ENCODE measurements at regions not wholly inside any gene's neighbourhood (a gene's known extent, or its start where the extent isn't known, plus 50 kb on each side); places are given as distances from the start of the nearest gene placed in this dataset.

DNA sequence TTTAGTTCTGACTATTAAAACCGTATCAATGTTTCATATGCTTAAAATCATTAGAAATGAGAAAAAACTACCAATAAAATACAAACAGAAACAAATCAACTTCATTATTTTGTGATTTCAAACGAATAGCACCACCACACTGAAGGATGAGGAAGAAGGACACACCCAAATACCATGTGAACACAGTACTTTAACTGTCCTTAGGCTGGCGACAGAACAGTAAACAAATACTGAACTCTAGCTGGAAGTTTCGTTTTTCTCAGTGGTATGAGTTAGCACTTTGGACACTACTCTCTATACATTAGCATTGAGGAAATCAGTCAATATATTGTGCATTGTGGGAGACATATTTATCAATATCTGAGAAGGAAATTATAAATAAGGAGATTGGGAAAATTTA lies 202.4 kb upstream of the AGAP1 start:
- no peaks in the 10 kb centered on the region for H3K9me3 Mint-ChIP-seq
- no peaks in the 10 kb centered on the region for H3K27me3 Mint-ChIP-seq
- H3K27ac Mint-ChIP-seq: no peak overlapping the region
- CTCF ChIA-PET: no interaction called here
- H3K36me3 Mint-ChIP-seq: no peaks in the 10 kb centered on the region
- no peak for DNase-seq
- no peaks in the 10 kb centered on the region for H3K4me1 Mint-ChIP-seq
- H3K4me3 Mint-ChIP-seq: no peak overlapping the region

DNA sequence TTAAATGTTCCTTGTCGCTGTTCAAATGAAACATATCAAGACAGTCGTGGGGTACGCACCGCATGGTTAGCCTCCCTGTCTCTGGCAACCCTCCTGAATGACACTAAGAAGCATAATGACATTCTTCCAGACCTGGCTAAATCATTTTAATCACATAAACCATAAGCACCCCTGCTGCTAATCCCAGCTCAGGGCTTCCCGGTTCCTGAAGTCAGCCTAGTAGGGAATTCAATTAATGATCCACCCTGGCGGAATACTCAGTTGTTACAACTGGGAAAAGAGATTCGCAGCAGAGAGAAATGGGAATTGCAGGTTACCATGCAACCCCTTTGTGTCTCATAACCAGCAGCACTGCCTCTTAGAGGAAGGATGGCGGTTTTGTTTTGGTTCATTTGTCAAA lies 200.8 kb upstream of the AGAP1 start:
- H3K4me3 Mint-ChIP-seq: no peak overlapping the region
- no peaks in the 10 kb centered on the region for H3K4me1 Mint-ChIP-seq
- H3K27ac Mint-ChIP-seq: no peak overlapping the region
- H3K27me3 Mint-ChIP-seq: no peaks in the 10 kb centered on the region
- H3K9me3 Mint-ChIP-seq: no peaks in the 10 kb centered on the region
- DNase-seq: no peak
- H3K36me3 Mint-ChIP-seq: no peaks in the 10 kb centered on the region
- CTCF ChIA-PET: no interaction called here

DNA sequence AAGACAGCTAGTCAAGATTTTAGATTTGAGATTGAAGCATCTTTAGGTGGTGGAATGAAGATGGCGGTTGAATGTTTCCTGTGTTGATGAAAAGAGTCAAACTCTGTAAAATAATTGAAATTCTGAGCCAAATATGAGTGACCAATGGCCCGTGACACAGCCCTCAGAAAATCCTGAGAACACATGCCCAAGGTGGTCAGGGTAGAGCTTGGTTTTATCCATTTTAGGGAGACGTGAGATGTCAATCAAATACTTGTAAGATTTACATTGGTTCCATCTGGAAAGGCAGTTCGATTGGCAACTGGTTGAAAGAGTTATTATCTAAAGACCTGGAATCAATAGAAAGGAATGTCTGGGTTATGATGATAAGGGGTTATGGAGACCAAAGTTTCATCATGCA lies 198.0 kb upstream of the AGAP1 start:
- Mint-ChIP-seq H3K4me1 (no peaks in the 10 kb centered on the region), H3K9me3 (no peaks in the 10 kb centered on the region), H3K27ac (no peak overlapping the region), H3K27me3 (no peaks in the 10 kb centered on the region), H3K36me3 (no peaks in the 10 kb centered on the region), H3K4me3 (no peak overlapping the region)
- DNase-seq: no peak
- CTCF ChIA-PET: no interaction called here

DNA sequence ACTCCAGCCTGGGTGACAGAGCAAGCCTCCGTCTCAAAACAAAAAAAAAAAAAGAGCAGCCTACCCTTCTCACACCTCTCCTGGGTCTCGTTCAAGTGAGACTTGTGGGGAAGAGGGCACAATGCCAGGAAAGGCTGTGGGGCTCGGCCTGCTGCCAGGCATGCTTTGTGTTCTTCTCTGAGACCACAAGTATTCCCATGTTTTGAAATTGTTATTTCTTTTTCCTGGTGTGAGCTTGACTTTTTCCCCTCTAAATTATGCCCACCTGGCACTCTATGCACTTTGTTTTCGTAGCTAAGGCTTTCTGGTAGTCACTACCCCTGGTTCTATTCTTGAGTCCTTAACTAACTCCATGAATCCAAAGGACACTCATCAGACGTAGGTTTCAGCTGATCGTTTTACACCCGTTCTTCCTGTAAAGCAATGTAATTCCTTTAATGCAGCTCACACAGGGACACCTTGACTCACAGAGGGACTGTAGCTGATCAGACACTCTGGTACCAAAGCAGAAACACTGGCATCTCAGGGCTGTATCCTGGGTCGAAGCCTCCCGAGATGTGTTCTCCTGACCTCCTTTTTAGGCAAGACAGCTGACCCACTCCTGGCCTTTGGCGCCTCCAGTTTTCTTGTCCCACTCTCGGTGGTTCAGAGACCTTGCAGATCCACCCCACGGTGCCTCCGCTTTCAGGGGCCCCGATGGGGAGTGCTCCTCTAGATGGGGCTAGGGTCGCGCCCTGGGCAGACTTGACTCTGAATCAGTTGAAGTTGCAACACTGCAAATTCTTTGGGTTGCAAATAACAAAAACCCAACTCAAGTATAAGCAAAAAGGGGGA lies 193.3 kb upstream of the AGAP1 start:
- H3K4me1 Mint-ChIP-seq: no peaks in the 10 kb centered on the region
- DNase-seq: no peak
- no peak overlapping the region for H3K4me3 Mint-ChIP-seq
- H3K27ac Mint-ChIP-seq: no peak overlapping the region
- H3K27me3 Mint-ChIP-seq: no peaks in the 10 kb centered on the region
- H3K9me3 Mint-ChIP-seq: no peaks in the 10 kb centered on the region
- H3K36me3 Mint-ChIP-seq: no peaks in the 10 kb centered on the region
- CTCF ChIA-PET: no interaction called here

DNA sequence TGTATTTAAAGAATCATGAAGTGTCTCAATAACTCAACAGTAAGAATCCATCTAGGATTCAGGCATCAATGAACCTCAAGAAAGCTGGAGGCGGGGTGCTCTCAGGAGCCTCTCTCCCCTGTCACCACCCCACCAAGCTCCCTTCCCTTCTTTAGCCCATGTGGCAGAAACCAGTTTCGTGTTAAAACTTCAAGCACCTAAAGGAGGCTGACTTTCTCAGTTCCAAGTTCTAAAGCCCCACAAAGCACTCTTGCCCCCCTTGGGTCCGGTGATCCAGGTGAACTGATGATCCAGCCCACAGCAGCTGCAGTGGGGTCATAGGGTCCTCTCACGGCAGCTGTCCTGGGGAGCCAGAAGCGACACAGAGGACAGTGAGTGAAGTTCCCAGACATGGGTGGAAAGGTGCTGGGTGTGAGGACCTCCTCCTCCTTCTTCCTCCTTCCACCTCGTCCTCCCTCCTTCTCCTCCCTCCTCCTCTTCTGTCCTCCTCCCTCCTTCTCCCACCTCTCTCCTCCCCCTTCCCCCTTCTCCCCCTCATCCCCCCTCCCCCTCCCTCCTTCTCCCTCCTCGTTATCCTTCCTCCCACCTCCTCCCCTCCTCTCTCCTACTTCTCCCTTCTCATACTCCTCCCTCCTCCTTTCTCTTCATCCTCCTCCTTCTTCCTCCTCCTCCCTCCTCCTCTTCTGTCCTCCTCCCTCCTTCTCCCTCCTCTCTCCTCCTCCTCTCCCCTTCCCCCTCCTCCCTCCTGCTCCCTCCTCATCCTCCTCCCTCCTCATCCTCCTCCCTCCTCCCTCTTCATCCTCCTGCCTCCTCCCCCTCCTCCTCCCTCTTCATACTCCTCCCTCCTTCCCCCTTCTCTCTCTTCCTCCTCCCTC lies 192.4 kb upstream of the AGAP1 start:
- Mint-ChIP-seq H3K27ac (no peak overlapping the region), H3K36me3 (no peaks in the 10 kb centered on the region), H3K4me3 (no peak overlapping the region), H3K9me3 (no peaks in the 10 kb centered on the region), H3K4me1 (no peaks in the 10 kb centered on the region), H3K27me3 (no peaks in the 10 kb centered on the region)
- DNase-seq: no peak
- CTCF ChIA-PET: no interaction called here

DNA sequence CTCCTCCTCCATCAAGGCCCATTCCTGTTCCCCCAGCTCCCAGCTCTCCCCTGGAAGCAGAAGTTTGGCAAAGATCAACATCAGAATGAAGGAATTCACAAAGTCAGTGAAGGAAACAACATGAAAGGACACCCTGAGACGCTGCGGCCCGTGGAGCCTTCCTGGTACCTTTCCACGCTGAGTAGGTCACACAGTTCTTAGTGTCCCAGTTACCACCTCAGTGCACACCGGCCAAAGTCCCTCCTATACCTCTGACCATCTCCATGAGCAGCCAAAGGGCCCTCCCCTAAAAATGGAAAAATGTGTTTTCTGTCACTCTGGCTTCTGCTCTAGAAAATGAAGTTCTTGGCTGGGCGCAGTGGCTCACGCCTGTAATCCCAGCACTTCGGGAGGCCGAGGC lies 191.6 kb upstream of the AGAP1 start:
- Mint-ChIP-seq H3K27ac (no peak overlapping the region), H3K36me3 (no peaks in the 10 kb centered on the region), H3K27me3 (no peaks in the 10 kb centered on the region), H3K4me3 (no peak overlapping the region), H3K4me1 (no peaks in the 10 kb centered on the region), H3K9me3 (no peaks in the 10 kb centered on the region)
- no peak for DNase-seq
- CTCF ChIA-PET: no interaction called here

DNA sequence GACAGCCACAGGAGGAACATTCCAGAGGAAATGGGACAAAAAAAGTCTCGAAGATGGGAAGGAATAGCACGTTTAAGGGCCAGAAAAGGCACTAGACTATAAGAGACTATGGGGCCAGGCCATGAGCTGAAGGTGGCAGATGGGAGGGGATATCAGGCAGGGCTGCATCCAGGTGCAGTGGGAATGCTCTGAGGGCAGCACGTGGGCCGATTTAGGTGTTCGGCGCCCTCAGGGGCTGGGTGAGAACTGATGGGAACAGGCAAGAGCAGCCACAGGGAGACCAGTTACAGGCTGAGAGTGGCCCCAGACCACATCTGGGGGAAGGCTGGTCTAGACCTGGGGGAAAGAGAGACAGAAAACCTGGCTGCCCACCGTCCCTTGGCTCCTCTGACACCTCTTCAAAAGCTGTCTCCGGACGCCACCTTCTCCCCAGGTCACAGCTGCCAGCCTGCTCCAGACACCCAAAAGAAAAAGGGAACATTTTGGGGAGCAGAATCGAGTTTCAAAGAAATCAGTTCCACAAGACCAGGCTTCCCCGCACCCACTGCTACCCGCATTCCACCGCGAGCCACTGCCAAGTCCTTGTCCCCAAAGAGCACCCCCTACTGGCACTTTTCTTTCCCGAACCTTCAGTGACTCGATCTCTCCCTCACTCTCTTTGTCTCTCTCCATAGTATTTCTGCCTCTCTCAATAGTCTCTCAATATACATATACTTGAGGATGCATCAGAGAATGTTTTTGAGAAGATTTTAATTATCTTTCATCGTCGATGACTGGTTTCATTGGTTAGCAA lies 190.1 kb upstream of the AGAP1 start:
- H3K4me3 Mint-ChIP-seq: no peak overlapping the region
- no peak for DNase-seq
- no peak overlapping the region for H3K27ac Mint-ChIP-seq
- H3K4me1 Mint-ChIP-seq: no peaks in the 10 kb centered on the region
- H3K36me3 Mint-ChIP-seq: no peaks in the 10 kb centered on the region
- H3K27me3 Mint-ChIP-seq: no peaks in the 10 kb centered on the region
- CTCF ChIA-PET: no interaction called here
- H3K9me3 Mint-ChIP-seq: no peaks in the 10 kb centered on the region

DNA sequence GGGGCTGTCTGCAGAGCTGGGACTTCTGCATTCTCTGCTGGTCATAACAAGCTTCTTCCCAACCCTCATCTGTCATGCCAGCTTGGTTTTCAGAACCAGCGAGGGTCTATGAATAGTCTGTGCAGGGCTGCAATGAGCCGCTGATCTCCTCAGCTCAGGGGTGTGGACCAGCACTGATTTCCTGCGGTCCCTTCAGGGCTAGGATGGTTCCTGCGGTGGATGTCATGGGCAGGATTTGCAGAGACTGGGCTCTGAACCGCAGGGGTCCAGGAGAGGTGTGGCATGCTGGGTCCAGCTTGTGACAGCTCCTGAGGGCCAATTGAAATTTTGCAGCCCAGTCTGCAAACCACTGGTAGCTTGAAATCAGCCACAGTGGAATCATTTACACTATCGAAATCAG lies 188.2 kb upstream of the AGAP1 start:
- H3K27ac Mint-ChIP-seq: no peak overlapping the region
- H3K9me3 Mint-ChIP-seq: no peaks in the 10 kb centered on the region
- DNase-seq: no peak
- no peaks in the 10 kb centered on the region for H3K36me3 Mint-ChIP-seq
- H3K4me3 Mint-ChIP-seq: no peak overlapping the region
- H3K27me3 Mint-ChIP-seq: no peaks in the 10 kb centered on the region
- no peaks in the 10 kb centered on the region for H3K4me1 Mint-ChIP-seq
- CTCF ChIA-PET: no interaction called here

DNA sequence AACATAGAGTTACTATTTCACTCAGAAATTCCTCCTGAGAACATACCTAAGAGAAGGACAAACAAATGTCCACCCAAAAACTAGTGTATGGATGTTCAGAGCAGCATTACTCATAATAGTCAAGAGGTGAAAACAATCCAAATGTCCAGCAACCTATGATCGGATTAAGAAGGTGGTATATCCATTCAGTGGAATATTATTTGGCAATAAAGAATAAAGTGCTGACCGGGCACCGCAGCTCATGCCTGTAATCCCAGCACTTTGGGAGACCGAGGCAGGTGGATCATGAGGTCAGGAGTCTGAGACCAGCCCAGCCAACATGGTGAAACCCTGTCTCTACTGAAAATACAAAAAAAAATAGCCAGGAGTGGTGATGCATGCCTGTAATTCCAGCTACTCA lies 182.8 kb upstream of the AGAP1 start:
- CTCF ChIA-PET: no interaction called here
- H3K4me3 Mint-ChIP-seq: no peak overlapping the region
- no peaks in the 10 kb centered on the region for H3K27me3 Mint-ChIP-seq
- H3K36me3 Mint-ChIP-seq: no peaks in the 10 kb centered on the region
- H3K4me1 Mint-ChIP-seq: no peaks in the 10 kb centered on the region
- no peaks in the 10 kb centered on the region for H3K9me3 Mint-ChIP-seq
- DNase-seq: no peak
- no peak overlapping the region for H3K27ac Mint-ChIP-seq

DNA sequence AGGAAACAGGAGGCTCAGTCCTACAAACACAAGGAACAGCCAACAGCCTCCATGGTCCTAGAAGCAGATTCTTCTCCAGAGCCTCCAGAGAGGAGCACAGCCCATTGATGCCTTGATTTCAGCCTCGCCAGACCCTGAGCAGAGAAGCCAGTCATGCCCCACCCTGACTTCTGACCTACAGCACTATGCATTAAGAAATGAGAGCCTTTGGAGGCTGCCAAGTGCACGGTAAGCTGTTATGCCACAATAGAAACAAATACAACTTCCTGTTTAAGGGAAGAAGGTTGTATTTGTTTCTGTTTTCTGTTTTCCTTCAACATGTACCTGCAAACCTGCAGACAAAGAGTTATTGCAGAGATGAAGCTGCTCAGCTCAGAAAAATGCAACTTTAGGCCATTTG lies 181.3 kb upstream of the AGAP1 start:
- Mint-ChIP-seq H3K4me3 (no peak overlapping the region), H3K27ac (no peak overlapping the region), H3K27me3 (no peaks in the 10 kb centered on the region), H3K36me3 (no peaks in the 10 kb centered on the region), H3K9me3 (no peaks in the 10 kb centered on the region), H3K4me1 (no peaks in the 10 kb centered on the region)
- CTCF ChIA-PET: no interaction called here
- no peak for DNase-seq

DNA sequence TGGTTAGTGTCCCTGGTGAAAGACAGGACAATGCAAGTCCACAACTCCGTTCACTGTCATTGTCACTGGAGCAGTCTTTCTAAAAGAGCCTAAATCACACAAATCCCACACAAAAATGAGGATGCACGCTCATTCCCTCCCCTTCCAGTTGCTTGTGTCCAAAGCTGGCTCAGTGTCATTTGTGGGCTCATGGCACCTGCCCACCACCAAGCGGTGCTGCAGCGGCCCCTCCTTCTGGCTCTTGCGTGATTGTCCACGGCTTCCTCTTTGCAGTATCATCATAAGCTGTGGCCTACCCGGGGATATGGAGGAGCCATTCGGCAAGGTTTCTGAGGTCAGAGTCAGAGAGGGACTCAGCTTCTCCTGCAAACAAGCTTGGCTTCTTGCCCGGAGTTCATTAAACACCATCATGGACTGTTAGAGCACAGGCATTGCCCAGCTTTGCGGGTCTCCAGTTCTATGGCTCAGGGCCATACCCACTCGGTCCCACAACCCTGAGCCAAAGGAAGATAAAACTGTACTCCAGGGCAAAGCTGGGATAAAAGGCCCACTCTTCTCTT lies 179.4 kb upstream of the AGAP1 start:
- no peak overlapping the region for H3K27ac Mint-ChIP-seq
- H3K4me3 Mint-ChIP-seq: no peak overlapping the region
- no peaks in the 10 kb centered on the region for H3K9me3 Mint-ChIP-seq
- H3K27me3 Mint-ChIP-seq: no peaks in the 10 kb centered on the region
- CTCF ChIA-PET: no interaction called here
- H3K36me3 Mint-ChIP-seq: no peaks in the 10 kb centered on the region
- no peaks in the 10 kb centered on the region for H3K4me1 Mint-ChIP-seq
- no peak for DNase-seq

DNA sequence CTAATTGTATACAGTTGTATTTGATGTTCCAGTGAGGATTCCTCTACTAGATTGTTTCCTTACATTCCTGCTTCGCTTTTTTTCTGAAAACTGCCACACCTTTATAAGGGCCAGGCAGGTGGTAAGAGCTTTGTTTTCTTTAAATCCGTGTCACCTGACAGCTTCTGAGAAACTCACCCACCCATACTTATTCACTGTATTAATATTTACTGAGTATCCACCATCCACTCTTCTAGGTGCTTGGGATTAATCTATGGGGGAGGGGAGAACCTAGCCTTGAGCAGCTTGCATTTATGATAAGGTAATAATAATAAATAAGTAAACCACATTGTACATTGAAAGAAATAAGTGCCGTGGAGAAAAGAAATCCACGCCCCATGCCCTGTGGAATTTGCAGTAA lies 174.7 kb upstream of the AGAP1 start:
- no peaks in the 10 kb centered on the region for H3K36me3 Mint-ChIP-seq
- no peak overlapping the region for H3K4me3 Mint-ChIP-seq
- no peaks in the 10 kb centered on the region for H3K9me3 Mint-ChIP-seq
- CTCF ChIA-PET: interaction anchor here (0.7 kb wide), 1 partner anchor 37 kb away, joined by 3 read pairs; no protein-coding TSS in a partner anchor
- H3K27ac Mint-ChIP-seq: no peak overlapping the region
- no peaks in the 10 kb centered on the region for H3K27me3 Mint-ChIP-seq
- no peaks in the 10 kb centered on the region for H3K4me1 Mint-ChIP-seq
- no peak for DNase-seq

DNA sequence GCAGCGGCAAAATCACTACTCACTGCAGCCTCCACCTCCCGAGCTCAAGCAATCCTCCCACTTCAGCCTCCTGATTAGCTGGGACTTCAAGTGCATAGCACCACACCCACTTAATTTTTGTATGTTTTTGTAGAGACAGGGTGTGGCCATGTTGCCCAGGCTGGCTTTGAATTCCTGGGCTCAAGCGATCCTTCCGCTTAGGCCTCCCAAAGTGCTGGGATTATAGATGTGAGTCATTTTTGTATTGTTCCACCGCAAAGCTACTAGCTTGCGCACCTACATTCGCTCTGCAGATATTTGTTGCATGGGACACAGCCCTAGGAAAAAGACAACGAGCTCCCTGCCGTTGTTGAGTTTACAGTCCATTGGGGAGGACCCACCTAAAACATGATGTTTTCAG lies 173.5 kb upstream of the AGAP1 start:
- H3K4me1 Mint-ChIP-seq: no peaks in the 10 kb centered on the region
- no peak for DNase-seq
- H3K9me3 Mint-ChIP-seq: no peaks in the 10 kb centered on the region
- H3K4me3 Mint-ChIP-seq: no peak overlapping the region
- H3K27ac Mint-ChIP-seq: no peak overlapping the region
- no peaks in the 10 kb centered on the region for H3K36me3 Mint-ChIP-seq
- no peaks in the 10 kb centered on the region for H3K27me3 Mint-ChIP-seq
- CTCF ChIA-PET: no interaction called here

DNA sequence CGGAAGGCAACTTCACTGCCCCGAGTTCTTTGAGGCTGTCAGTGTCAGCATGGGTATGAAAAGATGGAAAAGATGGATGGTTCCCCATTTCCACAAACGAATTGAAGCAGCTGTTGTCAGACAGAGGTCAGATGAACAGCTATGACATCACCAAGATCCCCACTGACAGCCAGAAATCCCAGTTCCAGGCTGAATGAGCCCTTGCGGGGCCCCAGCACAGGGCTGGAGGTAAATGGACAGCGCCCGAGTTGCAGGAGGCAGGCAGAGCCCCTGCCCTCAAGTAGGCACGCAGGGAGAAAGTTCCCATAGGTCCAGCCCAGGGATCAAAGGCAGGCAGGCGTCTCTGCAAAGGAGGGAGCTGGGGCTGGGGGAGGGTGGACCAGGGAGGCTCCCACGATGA lies 169.5 kb upstream of the AGAP1 start:
- DNase-seq: no peak
- Mint-ChIP-seq H3K27ac (no peak overlapping the region), H3K9me3 (no peaks in the 10 kb centered on the region), H3K4me1 (no peaks in the 10 kb centered on the region), H3K27me3 (no peaks in the 10 kb centered on the region), H3K4me3 (no peak overlapping the region), H3K36me3 (no peaks in the 10 kb centered on the region)
- CTCF ChIA-PET: no interaction called here

Data from activated naive CD4-positive, alpha-beta T cell treated with anti-CD3 and anti-CD28 coated beads, Interleukin-2, amount 10 ng/mL, durations not matched to agents 7 days and 5 days (primary cell).